T-helper 2 cell (primary cell): ENCODE measurements at regions not wholly inside any gene's neighbourhood (a gene's known extent, or its start where the extent isn't known, plus 50 kb on each side); places are given as distances from the start of the nearest gene placed in this dataset.
"Not testable (repeated sequence)": the region's sequence is repeated elsewhere in the genome, so short reads cannot be mapped to it uniquely, and the experiment has no call there.

ENCODE experiments used
- DNase-seq, 5 experiments: peaks; one replicate each; pipeline versions ENCODE4 v3.0.0 to v3.0.0-alpha.2; 2012 to 2022

DNA sequence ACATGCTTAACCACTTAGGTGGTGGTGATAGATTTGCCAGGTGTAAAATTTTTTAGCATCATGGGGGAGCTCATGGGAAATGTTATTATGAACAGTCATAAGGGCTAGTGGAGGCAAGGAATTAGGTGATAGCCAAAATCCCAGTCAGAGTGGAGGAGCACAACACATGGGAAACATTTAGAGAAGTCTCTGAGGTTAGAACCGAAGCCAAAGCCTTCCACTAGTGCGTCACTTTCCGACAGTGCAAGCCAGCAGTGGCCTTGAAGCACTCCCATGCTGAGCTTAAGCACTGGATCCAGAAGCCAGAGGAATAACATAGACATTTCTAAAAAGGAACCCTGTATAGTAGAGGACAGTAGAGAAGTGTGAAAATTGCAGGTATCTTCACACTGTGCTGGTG, 101.5 kb upstream of the SNX2 start:
- no peak for DNase-seq

DNA sequence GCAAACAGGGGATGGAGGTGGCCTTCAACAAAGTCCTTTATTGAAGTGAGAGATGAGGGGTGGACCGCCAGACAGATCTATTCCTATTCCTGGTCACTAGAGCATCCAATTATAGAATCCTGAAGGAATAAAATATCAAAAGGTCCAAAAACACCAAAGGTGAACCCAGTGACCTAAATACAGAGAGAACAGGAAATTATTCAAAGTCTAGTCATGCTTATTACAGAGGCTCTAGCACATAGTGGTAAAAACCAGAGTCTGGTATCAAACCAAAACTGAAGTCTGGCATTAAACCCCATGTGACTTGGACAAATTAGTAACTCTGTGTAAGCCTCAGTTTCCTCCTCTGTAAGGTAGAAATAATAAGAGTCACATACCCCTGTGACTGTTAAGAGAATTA, 100.5 kb upstream of the SNX2 start:
- no peak for DNase-seq

DNA sequence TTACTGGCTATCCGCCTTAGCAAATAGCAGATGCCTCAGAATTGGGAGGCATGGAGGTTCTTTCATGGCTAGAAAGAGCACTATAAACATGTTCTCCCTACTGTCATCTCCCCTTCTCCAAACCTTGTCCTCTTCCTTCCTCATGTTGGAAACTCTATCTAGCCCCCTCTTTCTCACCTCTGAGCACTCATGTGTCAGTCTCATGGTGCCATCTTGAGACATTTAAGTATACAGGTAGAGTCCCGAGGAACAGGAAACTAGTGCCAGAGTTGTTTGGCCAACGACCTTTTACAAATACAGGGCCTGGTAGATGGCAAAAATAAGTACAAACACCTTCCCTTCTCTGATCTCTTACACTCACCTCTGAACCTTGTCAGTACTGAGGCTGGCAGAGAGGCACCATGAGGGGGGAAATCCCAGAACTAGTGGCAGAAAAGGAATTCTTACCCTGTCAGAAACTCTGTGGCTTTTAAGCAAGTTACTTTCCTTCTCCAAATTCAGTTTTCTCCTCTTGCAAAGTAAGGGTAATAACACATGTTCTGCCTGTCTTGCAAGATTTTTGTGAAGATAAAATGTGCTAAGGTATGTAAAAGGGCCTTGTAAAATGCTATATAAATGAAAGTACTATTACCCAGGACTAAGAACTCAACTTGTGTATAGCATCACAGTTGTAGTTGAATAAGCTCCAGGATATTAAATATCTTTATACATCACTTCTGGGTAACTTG, 94.1 kb upstream of the SNX2 start:
- no peak for DNase-seq

- DNase-seq = no peak
Measured at GRCh38 chr5:122683631-122684030, 91.2 kb upstream of the SNX2 start.

DNA sequence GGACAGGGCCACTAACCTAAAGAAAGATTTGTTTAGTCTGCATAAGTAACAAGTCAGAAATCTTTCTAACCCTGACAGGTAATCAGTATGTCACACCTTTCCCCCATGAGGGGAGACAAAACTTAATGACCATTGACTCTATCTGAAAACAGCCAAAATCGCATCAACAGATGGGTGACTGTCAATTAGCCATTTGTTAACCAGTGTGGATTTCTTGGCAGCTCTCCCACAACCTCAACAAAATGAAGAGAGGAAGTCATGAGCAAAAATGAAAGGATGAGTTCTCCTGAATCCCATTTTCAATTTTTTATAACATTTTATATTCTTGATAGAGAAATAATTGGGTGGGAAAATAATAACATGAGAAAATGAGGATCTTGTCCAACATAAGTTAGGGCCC, 84.6 kb upstream of the SNX2 start:
- no peak for DNase-seq

DNA sequence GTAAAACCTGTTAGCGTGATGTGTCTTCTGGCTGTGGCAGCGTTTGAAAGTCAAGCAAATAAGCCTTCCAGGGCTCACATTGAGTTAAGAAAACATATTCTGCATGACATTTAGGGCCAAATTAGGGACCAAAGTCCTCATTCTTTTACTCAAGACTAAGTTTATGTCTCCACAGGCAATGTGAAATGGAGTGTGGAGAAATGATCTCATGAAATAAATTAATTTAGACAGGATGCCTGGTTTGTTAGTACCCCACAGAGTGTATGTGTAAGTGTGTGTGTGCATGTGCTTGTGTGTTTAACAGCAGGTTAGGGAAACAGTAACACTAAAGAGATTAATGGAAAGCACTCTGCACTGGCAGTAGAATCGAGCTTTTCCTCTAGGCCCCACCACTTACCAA, 82.9 kb upstream of the SNX2 start:
- DNase-seq = no peak

GRCh38 chr5:122693963-122694362, 80.9 kb upstream of the SNX2 start:
- DNase-seq = no peak

DNA sequence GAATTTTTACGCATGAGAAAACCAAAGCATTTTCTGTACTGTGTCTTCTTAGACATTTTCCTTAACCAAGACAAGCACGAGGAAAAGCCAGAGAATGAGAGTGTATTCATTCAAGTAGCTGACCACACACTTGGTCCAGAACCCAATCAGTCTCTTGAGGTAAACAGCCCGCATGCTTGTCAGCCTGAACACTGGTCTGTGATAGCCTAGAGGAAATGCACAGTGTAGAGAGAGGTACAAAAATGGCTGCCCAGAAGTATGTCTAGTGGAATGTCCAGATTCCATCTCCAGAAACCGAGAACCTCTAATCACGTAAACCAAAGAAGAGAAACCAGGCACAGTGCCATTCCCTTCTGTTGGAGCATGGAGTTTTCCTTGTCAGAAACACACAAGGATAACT, 80.0 kb upstream of the SNX2 start:
- DNase-seq = no peak

DNA sequence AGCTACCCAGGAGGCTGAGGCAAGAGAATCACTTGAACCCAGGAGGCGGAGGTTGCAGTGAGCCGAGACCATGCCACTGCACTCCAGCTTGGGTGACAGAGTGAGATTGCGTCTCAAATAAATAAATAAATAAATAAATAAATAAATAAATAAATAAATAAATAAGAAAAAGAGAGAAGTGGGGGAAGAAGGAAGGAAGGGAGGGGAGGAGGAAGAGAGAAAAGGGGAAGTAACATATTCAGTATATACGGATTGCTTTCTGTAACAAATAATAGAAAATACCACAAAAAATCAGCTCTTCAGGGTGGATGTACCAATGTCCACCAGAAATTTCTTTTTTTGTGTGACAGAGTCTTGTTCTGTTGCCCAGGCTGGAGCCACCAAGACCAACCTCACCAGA, 78.1 kb upstream of the SNX2 start:
- DNase-seq = not testable (repeated sequence)

- DNase-seq = no peak
Measured at GRCh38 chr5:122697191-122697590, 77.7 kb upstream of the SNX2 start.

DNA sequence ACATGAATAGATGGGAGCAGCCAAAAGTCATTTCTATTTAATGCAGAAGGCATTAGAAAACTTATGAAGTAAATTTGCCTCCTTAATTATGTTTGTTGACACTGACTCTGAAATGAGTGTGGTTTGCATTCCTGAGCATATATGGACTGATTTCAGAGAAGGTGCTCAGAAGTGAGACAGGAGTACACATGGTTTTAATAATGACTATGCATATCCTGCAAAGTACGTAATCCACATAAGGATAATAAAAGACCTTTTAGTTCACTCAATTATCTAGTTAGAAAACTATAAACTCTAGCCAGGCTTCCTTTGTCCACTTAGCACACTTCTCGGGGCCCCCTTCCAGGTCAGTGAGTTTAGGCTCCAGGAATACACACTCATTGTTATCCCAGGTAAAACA, 75.7 kb upstream of the SNX2 start:
- DNase-seq = no peak

DNA sequence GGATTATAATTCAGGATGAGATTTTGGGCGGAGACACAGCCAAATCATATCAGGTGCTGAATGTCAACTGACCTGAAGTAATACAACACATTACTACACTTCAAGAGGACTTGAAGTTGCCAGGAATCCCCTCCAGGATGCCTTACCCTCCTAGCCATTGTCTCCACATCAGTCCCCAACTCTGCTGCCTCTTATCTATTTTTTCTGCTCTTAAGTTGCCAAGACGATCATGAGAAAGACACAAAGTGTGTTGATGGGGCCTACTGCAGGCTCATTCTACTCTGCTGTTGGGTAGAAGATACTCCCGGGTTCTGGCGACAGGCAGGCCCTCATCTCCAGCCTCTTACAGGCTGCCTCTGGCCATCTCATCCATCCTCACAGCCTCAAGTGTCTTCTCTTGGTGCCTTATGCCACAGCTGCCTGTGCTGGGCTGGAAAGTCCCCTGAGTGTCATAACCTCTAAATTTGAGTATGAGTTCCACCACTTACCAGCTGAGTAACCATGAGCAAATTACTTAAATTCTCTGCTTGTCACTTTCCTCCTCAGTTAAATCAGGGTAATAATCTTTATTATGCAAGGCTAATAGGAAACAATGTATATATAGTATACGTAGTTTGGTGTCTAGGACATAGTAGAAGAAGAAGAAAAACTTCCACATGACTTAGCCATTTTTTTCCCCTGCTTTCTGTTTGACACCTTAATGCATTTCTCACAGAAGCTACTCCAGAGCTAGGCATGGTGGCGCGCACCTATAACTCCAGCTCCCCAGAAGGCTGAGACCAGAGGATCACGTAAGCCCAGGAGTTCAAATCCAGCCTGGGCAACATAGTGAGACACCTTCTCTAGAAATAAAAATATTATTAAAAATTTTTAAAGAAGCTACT, 73.0 kb upstream of the SNX2 start:
- peak in 1 of 5 experiments; percentile 32 for DNase-seq

GRCh38 chr5:122702524-122702875, 72.4 kb upstream of the SNX2 start:
- DNase-seq = peak in 1 of 5 experiments; percentile 7

- DNase-seq = no peak
Measured at GRCh38 chr5:122703203-122703602, 71.7 kb upstream of the SNX2 start.

GRCh38 chr5:122704247-122705036, 70.4 kb upstream of the SNX2 start:
- DNase-seq = peak in 1 of 5 experiments; percentile 34

DNA sequence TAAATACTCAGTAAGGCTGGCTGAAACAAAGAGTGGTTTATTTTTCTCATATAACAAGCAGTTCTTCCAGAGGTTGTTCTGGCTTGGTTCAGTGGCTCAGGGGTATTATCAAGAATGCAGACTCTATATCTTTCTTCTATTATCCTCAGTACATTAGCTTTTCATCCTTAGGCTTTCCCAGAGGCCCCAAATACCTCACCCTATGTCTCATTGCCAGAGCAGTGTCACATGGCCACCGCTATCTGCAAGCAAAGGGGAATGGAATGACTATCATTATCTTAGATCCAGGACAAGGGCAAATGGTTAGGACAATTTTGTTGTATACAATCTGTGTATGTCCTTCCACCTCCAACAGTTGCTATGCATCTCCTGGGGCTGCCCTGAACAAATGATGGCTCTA, 69.0 kb upstream of the SNX2 start:
- DNase-seq = no peak

- DNase-seq = no peak
Measured at GRCh38 chr5:122707796-122708195, 67.1 kb upstream of the SNX2 start.

DNA sequence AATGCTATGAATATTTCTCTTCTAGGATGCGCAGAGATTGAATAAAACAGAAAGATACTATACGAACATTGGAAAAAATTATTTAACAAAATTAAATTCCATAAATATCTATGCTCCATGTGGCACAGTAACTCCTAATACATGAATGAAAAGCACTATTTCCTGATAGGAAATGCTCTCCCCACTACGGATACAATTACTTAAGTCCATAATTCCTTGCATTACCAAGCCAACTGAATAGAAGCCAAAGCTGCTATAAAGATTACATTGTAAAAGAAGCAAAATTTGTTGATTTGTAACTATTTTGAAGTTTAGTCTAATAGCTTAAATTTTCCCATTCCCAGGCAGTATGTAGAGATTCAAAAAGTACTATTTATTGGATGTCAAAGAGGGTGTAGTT, 61.8 kb upstream of the SNX2 start:
- DNase-seq = no peak

DNA sequence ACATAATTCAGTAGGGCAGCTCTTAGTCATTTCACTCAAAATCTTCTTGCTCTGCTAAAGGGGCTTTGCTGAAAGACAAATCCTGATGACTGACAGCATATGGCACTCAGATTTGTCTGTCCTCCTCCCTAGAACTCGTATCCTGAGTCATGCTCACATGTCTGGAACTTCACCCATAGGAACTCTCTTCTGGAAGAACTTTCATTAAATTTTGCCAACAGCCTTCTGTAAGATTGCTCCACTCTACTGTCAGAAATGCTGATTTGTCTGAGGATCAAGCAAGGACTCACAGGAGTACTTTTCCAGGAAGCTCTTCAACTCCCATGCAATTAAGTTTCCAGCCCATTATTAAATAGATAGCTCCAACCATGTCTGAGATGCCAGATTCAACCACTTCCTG, 59.8 kb upstream of the SNX2 start:
- no peak for DNase-seq

GRCh38 chr5:122718611-122719010, 56.3 kb upstream of the SNX2 start:
- DNase-seq = no peak

DNA sequence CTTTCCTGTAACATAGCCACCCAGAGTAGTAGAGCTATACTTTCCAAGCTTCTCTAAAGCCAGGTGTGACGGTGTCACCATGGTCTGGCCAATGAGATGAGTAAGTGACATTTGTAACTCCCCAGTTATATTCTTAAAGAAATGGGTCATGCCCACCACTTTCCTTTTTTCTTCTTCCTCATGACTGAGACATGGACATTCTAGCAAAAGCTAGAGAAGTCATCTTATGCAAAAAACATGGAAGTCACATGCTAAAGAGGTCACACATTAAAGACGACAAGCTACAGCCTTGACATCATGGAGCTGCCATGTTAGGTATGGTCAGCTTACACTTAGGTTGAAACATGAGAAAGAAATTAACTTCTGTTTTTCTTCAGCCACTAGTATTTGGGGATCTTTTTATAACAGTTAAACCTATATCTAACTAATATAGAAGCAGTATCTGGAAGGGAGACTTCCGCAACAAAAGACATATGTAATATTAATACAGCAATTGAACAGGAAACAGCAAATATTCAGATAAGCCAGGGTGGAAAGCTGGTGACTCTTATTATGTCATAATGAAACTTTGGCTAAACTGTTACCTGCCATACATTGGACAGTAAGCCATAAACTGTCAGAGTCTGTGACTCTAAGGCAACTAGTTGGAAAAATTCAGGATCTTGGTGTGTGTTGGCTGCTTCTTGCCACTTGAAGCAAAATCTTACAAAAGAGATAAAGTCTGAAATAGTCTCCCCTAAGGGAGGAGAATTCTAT, 54.7 kb upstream of the SNX2 start:
- no peak for DNase-seq

DNA sequence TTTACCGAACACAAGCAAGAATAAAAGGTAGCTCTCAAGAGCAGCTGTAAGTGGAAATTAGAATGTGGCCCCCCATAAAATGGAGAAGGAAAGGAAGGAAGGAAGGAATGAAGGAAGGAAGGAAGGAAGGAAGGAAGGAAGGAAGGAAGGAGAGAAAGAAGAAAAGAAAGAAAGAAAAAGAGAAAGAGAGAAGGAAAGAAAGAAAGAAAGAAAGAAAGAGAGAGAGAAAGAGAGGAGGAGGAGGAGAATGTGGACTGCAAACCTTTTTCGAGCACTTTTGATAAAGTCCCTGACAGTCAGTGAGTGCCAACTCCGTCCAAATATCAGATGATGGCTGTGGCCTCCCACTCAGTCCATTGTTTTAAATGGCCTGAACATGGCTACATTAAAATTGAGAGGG, 53.8 kb upstream of the SNX2 start:
- no peak for DNase-seq

DNA sequence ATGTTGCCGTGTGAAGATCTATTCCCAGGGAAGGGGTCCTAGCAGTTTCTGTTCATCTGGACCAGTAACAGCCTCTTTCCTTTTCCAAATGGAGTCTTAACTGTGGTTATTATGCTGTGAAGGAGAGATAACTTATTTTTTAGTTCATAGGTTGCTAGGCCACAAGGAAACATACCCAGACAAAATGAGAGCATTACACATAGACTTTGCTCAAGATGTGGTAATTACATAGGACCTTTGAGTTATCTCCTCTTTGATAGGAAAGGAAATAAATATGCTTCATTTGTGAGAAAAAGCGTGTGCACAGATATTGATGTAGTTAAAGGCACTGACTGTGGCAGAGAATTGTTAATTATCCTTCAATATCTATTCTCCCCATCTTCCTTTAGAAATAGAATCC, 52.5 kb upstream of the SNX2 start:
- DNase-seq = no peak
